H1 (cell line): ENCODE measurements at regions not wholly inside any gene's neighbourhood (a gene's known extent, or its start where the extent isn't known, plus 50 kb on each side); places are given as distances from the start of the nearest gene placed in this dataset.

Source experiments
- CTCF ChIA-PET: fragments of 300-600 bp; sonication (Branson Sonifier 250); formaldehyde crosslinking; loops from one replicate; lab custom pipeline; 2021; ENCODE audit not compliant: partially characterized antibody; lab: Charles Lee
- POLR2A ChIA-PET: fragments of 300-600 bp; sonication (Branson Sonifier 250); formaldehyde crosslinking; loops from one replicate; lab custom pipeline; 2021; ENCODE audit warnings: inconsistent platforms; ENCODE audit not compliant: partially characterized antibody; lab: Charles Lee
- DNase-seq, 2 experiments: peaks; one replicate each; pipeline versions ENCODE4 v3.0.0 to v3.0.0-alpha.2; 2010 to 2022; ENCODE audit warnings: low spot score in 2 of 2, low read depth in 1 of 2, mixed read lengths in 1 of 2
- FAIRE-seq: peaks from 2 replicates; lab custom pipeline; 2011; peaks lifted over from hg19 to GRCh38; lab: Jason Lieb, UNC
- H2AFZ ChIP-seq: 2 replicates; pipeline ENCODE4 v1.8.1; 2012; ENCODE audit warnings: low read length, inconsistent platforms
- H2AK5ac ChIP-seq: 2 replicates; pipeline ENCODE4 v1.6.1; 2013; ENCODE audit warnings: low read depth, low read length
- H2BK120ac ChIP-seq: replicated peaks from 2 replicates; pipeline ENCODE3; 2013; ENCODE audit warnings: low read depth, low read length, inconsistent platforms
- H2BK12ac ChIP-seq: 2 replicates; pipeline ENCODE4 v1.6.1; 2013; ENCODE audit warnings: low read depth, low read length
- H2BK15ac ChIP-seq: 2 replicates; pipeline ENCODE4 v1.6.1; 2013; ENCODE audit warnings: low read length
- H2BK20ac ChIP-seq: 2 replicates; pipeline ENCODE4 v1.6.1; 2013; ENCODE audit warnings: low read length
- H2BK5ac ChIP-seq: 2 replicates; pipeline ENCODE4 v1.6.1; 2013; ENCODE audit warnings: low read depth, low read length
- H3K14ac ChIP-seq: 2 replicates; pipeline ENCODE4 v1.6.1; 2013; ENCODE audit warnings: inconsistent platforms; ENCODE audit not compliant: insufficient read length
- H3K18ac ChIP-seq: 2 replicates; pipeline ENCODE4 v1.6.1; 2013; ENCODE audit warnings: low read length; ENCODE audit errors: extremely low read depth
- H3K23ac ChIP-seq: 2 replicates; pipeline ENCODE4 v1.6.1; 2013; ENCODE audit warnings: inconsistent platforms; ENCODE audit not compliant: insufficient read length
- H3K23me2 ChIP-seq: 2 replicates; pipeline ENCODE4 v1.6.1; 2013; ENCODE audit warnings: low read depth, low read length
- H3K27ac ChIP-seq: 2 replicates; pipeline ENCODE4 v1.6.1; 2011; ENCODE audit warnings: low read depth, low read length, inconsistent platforms
- H3K27me3 ChIP-seq, 4 experiments: replicated peaks in 1 of 4; 1 replicate in 1 of 4; 2 replicates in 3 of 4; pipeline versions ENCODE4 v1.6.1 to v1.8.1; 2011 to 2013; ENCODE audit warnings: low read length in 3 of 4, mild to moderate bottlenecking in 3 of 4, inconsistent platforms in 2 of 4, mixed read lengths in 2 of 4, moderate library complexity in 1 of 4; ENCODE audit not compliant: control insufficient read depth in 3 of 4, insufficient read depth in 3 of 4; ENCODE audit errors: extremely low read depth in 1 of 4
- H3K36me3 ChIP-seq, 4 experiments: 2 replicates each; pipeline versions ENCODE4 v1.6.1 to v1.8.1; 2011 to 2013; ENCODE audit warnings: mild to moderate bottlenecking in 4 of 4, low read length in 3 of 4, moderate library complexity in 2 of 4, control low read depth in 1 of 4, inconsistent platforms in 1 of 4; ENCODE audit not compliant: insufficient read depth in 4 of 4, control insufficient read depth in 2 of 4
- H3K4ac ChIP-seq: replicated peaks from 2 replicates; pipeline ENCODE3; 2013; ENCODE audit warnings: low read length, low read depth, mixed read lengths, inconsistent platforms; ENCODE audit not compliant: insufficient read length
- H3K4me1 ChIP-seq, 4 experiments: replicated peaks in 1 of 4; 1 replicate in 1 of 4; 2 replicates in 3 of 4; pipeline versions ENCODE4 v1.6.1 to v1.8.1; 2011 to 2013; ENCODE audit warnings: low read length in 3 of 4, inconsistent platforms in 2 of 4, mixed read lengths in 1 of 4; ENCODE audit not compliant: insufficient read depth in 4 of 4, control insufficient read depth in 3 of 4
- H3K4me2 ChIP-seq, 2 experiments: 2 replicates each; pipeline versions ENCODE4 v1.6.1 to v1.8.1; 2011 to 2013; ENCODE audit warnings: low read depth in 2 of 2, low read length in 2 of 2, control low read depth in 1 of 2, inconsistent platforms in 1 of 2, mild to moderate bottlenecking in 1 of 2; ENCODE audit not compliant: insufficient read depth in 1 of 2
- H3K4me3 ChIP-seq, 4 experiments: fragments of 200-600, 300-600 bp in 1 of 4; sonication (generic), shearing (Covaris generic), sonication (Bioruptor Twin) in 1 of 4; 2 replicates each; pipeline versions ENCODE4 v1.5.1 to v1.8.1; 2011 to 2016; ENCODE audit warnings: low read length in 4 of 4, low read depth in 3 of 4, control low read depth in 2 of 4, inconsistent platforms in 2 of 4, mild to moderate bottlenecking in 2 of 4, mixed read lengths in 1 of 4, moderate library complexity in 1 of 4; ENCODE audit not compliant: insufficient read depth in 2 of 4; ENCODE audit errors: extremely low read depth in 1 of 4
- H3K56ac ChIP-seq: replicated peaks from 2 replicates; pipeline ENCODE3; 2013; ENCODE audit warnings: low read depth, mild to moderate bottlenecking, mixed read lengths, low read length, inconsistent platforms; ENCODE audit not compliant: insufficient read length
- H3K79me1 ChIP-seq: 2 replicates; pipeline ENCODE4 v1.6.1; 2013; ENCODE audit warnings: low read depth, low read length, control low read depth
- H3K79me2 ChIP-seq, 2 experiments: 2 replicates each; pipeline versions ENCODE4 v1.6.1 to v1.8.1; 2012 to 2013; ENCODE audit warnings: low read length in 2 of 2, mild to moderate bottlenecking in 2 of 2, inconsistent platforms in 1 of 2; ENCODE audit not compliant: insufficient read depth in 2 of 2, control insufficient read depth in 1 of 2
- H3K9ac ChIP-seq, 4 experiments: replicated peaks in 1 of 4; 1 replicate in 1 of 4; 2 replicates in 3 of 4; pipeline versions ENCODE4 v1.6.1 to v1.8.1; 2011 to 2013; ENCODE audit warnings: low read depth in 3 of 4, low read length in 3 of 4, control low read depth in 2 of 4, mild to moderate bottlenecking in 2 of 4, moderate library complexity in 2 of 4, inconsistent platforms in 1 of 4; ENCODE audit errors: extremely low read depth in 1 of 4
- H3K9me3 ChIP-seq, 2 experiments: 2 replicates each; pipeline versions ENCODE4 v1.6.1 to v1.8.1; 2012 to 2013; ENCODE audit warnings: mild to moderate bottlenecking in 2 of 2, moderate library complexity in 2 of 2, control low read depth in 1 of 2, inconsistent platforms in 1 of 2, low read depth in 1 of 2, low read length in 1 of 2, mixed read lengths in 1 of 2; ENCODE audit not compliant: insufficient read depth in 2 of 2
- H4K20me1 ChIP-seq, 2 experiments: replicated peaks in 1 of 2; 2 replicates each; pipeline versions ENCODE3 to v1.8.1; 2011 to 2013; ENCODE audit warnings: inconsistent platforms in 2 of 2, low read length in 2 of 2, mild to moderate bottlenecking in 1 of 2; ENCODE audit not compliant: insufficient read depth in 2 of 2, control insufficient read depth in 1 of 2
- H4K5ac ChIP-seq: 2 replicates; pipeline ENCODE4 v1.6.1; 2013; ENCODE audit warnings: low read length, low read depth, mixed read lengths, inconsistent platforms; ENCODE audit not compliant: insufficient read length
- H4K8ac ChIP-seq: 2 replicates; pipeline ENCODE4 v1.8.0; 2013; ENCODE audit warnings: mild to moderate bottlenecking, moderate library complexity, low read length, inconsistent platforms; ENCODE audit not compliant: insufficient read depth; ENCODE audit errors: extremely low read depth
- H4K91ac ChIP-seq: replicated peaks from 2 replicates; pipeline ENCODE3; 2013; ENCODE audit warnings: low read length, mixed read lengths, inconsistent platforms; ENCODE audit not compliant: insufficient read length
- BRCA1 ChIP-seq: IDR thresholded peaks from 2 replicates; pipeline ENCODE4 v1.6.1; 2012; ENCODE audit warnings: low read depth, low read length, improper control_type of control experiment
- CBX8 ChIP-seq: fragments of 300-800, 300-1000 bp; sonication (generic); IDR thresholded peaks from 2 replicates; pipeline ENCODE4 v1.7.1; 2016; ENCODE audit warnings: low read depth, low read length, borderline replicate concordance
- CHD2 ChIP-seq: IDR thresholded peaks from 2 replicates; pipeline ENCODE4 v1.6.1; 2012; ENCODE audit warnings: low read length, improper control_type of control experiment
- CREB1 ChIP-seq: IDR thresholded peaks from 2 replicates; pipeline ENCODE4 v1.6.1; 2012; ENCODE audit warnings: inconsistent platforms
- CTBP2 ChIP-seq: IDR thresholded peaks from 2 replicates; pipeline ENCODE4 v1.7.0; 2011; ENCODE audit warnings: borderline replicate concordance, mild to moderate bottlenecking, moderate library complexity, mixed read lengths, low read length; ENCODE audit not compliant: insufficient read depth, insufficient read length
- EP300 ChIP-seq, 2 experiments: IDR thresholded peaks; 1 replicate in 1 of 2; 2 replicates in 1 of 2; pipeline ENCODE4 v1.6.1; 2011 to 2012; ENCODE audit warnings: low read depth in 2 of 2, low read length in 2 of 2, mild to moderate bottlenecking in 2 of 2, borderline replicate concordance in 1 of 2, inconsistent platforms in 1 of 2, moderate library complexity in 1 of 2
- GTF2F1 ChIP-seq: IDR thresholded peaks from 2 replicates; pipeline ENCODE4 v1.6.1; 2012; ENCODE audit warnings: low read depth, low read length, improper control_type of control experiment, borderline replicate concordance
- HDAC6 ChIP-seq: IDR thresholded peaks from one replicate; pipeline ENCODE4 v1.7.1; 2012; ENCODE audit warnings: low read depth, mild to moderate bottlenecking, inconsistent platforms, low read length, moderate library complexity
- NRF1 ChIP-seq: IDR thresholded peaks from 2 replicates; pipeline ENCODE4 v1.6.1; 2011; ENCODE audit warnings: mild to moderate bottlenecking, low read depth, low read length, improper control_type of control experiment
- PHF8 ChIP-seq: fragments of 200-600 bp; sonication (generic); conservative IDR thresholded peaks from 2 replicates; pipeline ENCODE4 v1.7.1; 2012; ENCODE audit warnings: low read depth, mild to moderate bottlenecking, inconsistent platforms, low read length, moderate library complexity
- SIRT6 ChIP-seq: IDR thresholded peaks from one replicate; pipeline ENCODE4 v1.7.1; 2012; ENCODE audit warnings: low read length, inconsistent platforms
- SP4 ChIP-seq: IDR thresholded peaks from 2 replicates; pipeline ENCODE4 v1.6.1; 2012; ENCODE audit warnings: low read length, inconsistent platforms
- TAF7 ChIP-seq: optimal IDR thresholded peaks from 2 replicates; pipeline ENCODE3; 2011; ENCODE audit warnings: low read depth, mild to moderate bottlenecking, inconsistent platforms, low read length, moderate library complexity, borderline replicate concordance
- TEAD4 ChIP-seq: IDR thresholded peaks from 2 replicates; pipeline ENCODE4 v1.6.1; 2012; ENCODE audit warnings: low read depth, low read length, inconsistent platforms, mixed read lengths
- WGBS, 2 experiments: shearing (Covaris generic) in 1 of 2; methylation state at CpG; one replicate each; pipeline versions ENCODE4 v1.1.6 to v1.1.7; 2013 to 2015; ENCODE audit warnings: low lambda C conversion rate in 2 of 2, mixed read lengths in 2 of 2, inconsistent platforms in 1 of 2, low coverage in 1 of 2, missing lambda C conversion rate in 1 of 2; ENCODE audit not compliant: insufficient replicate concordance in 2 of 2, insufficient coverage in 1 of 2, insufficient read length in 1 of 2; ENCODE audit errors: extremely low coverage in 1 of 2, missing lambda C conversion rate in 1 of 2; 5-methylcytosine and 5-hydroxymethylcytosine counted together
- TF ChIP-seq, protein P1 (sequence below): IDR thresholded peaks from 2 replicates; pipeline ENCODE4 v1.6.1; 2011; ENCODE audit warnings: low read length, improper control_type of control experiment

DNA sequence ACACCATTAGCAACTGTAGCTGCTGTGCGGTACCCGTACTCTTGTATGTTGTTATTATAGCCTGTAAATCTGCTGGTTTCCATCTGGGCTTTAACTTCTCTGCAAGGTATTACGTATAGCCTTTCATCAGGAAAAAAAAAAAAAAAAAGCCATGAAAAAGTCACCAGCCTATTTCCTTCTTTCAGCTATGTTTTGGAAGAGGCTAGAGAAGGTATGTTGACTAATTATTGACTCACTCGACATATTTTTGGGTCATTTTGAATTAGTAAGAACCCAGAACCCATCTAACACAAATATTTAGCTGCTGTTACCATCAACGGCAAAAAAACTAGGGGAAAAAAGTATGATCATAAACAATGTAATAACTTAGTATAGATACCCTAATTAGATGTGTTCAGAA, 1395.6 kb downstream of the SUCLG1 start:
- no peak overlapping the region for H2BK12ac ChIP-seq
- no peak overlapping the region for H2BK5ac ChIP-seq
- no peak overlapping the region for H2AK5ac ChIP-seq
- ChIA-PET POLR2A (no interaction called here), CTCF (interaction anchor here (0.8 kb wide), 1 partner anchor 169 kb away, joined by 3 read pairs; no protein-coding TSS in a partner anchor)
- no peak overlapping the region for H3K14ac ChIP-seq
- FAIRE-seq (no peak), DNase-seq (no peak)
- H3K4me2 ChIP-seq = no peak overlapping the region
- no peaks in the 10 kb centered on the region for H4K20me1 ChIP-seq
- H3K27me3 ChIP-seq = no peaks in the 10 kb centered on the region
- H3K18ac ChIP-seq = no peak overlapping the region
- 86% methylated on average over 5 of the region's 5 CpGs; no CpG with 5 or more reads in 1 of the 2 experiments for WGBS, 2 experiments
- no peak overlapping the region for H3K27ac ChIP-seq
- H2AFZ ChIP-seq = no peak overlapping the region
- no peak overlapping the region for H3K23ac ChIP-seq
- peaks cover 5% of the 10 kb centered on the region in 2 experiments; a peak in 3 of 4 replicates for H3K9me3 ChIP-seq
- no peak overlapping the region for H4K5ac ChIP-seq
- H3K4me1 ChIP-seq = no peaks in the 10 kb centered on the region
- no peak overlapping the region for H3K9ac ChIP-seq
- H3K79me1 ChIP-seq = no peaks in the 10 kb centered on the region
- H2BK120ac ChIP-seq = no peak overlapping the region
- TF ChIP-seq CHD2 = no peak
- no peak for TF ChIP-seq BRCA1
- no peak for TF ChIP-seq CREB1
- TF ChIP-seq HDAC6 = no peak
- no peak for TF ChIP-seq TEAD4
- no peak for TF ChIP-seq CBX8
- no peak for TF ChIP-seq TAF7
- no peak for TF ChIP-seq NRF1
- TF ChIP-seq EP300 (IDR thresholded peaks at IDR 0.05; ENCODE audit: borderline replicate concordance in 1 of 2, low read depth in 2 of 2, low read length in 2 of 2) = no peak
- no peak for TF ChIP-seq SP4
- TF ChIP-seq, protein P1, sequence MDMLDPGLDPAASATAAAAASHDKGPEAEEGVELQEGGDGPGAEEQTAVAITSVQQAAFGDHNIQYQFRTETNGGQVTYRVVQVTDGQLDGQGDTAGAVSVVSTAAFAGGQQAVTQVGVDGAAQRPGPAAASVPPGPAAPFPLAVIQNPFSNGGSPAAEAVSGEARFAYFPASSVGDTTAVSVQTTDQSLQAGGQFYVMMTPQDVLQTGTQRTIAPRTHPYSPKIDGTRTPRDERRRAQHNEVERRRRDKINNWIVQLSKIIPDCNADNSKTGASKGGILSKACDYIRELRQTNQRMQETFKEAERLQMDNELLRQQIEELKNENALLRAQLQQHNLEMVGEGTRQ = no peak
- no peak for TF ChIP-seq GTF2F1
- TF ChIP-seq CTBP2 = no peak
- no peak for TF ChIP-seq SIRT6
- no peak for TF ChIP-seq PHF8
- H3K36me3 ChIP-seq = no peaks in the 10 kb centered on the region
- no peak overlapping the region for H4K91ac ChIP-seq
- H3K4me3 ChIP-seq = no peak overlapping the region
- H2BK20ac ChIP-seq = no peak overlapping the region
- H3K56ac ChIP-seq = no peak overlapping the region
- no peak overlapping the region for H4K8ac ChIP-seq
- H3K4ac ChIP-seq = no peak overlapping the region
- no peak overlapping the region for H2BK15ac ChIP-seq
- H3K79me2 ChIP-seq = no peaks in the 10 kb centered on the region
- H3K23me2 ChIP-seq = no peaks in the 10 kb centered on the region
